DND-41 (cell line): ENCODE measurements at regions not wholly inside any gene's neighbourhood (a gene's known extent, or its start where the extent isn't known, plus 50 kb on each side); places are given as distances from the start of the nearest gene placed in this dataset.
"Not testable (repeated sequence)": the region's sequence is repeated elsewhere in the genome, so short reads cannot be mapped to it uniquely, and the experiment has no call there.

ENCODE experiments used
- CTCF ChIP-seq: IDR thresholded peaks from 2 replicates; pipeline ENCODE4 v1.5.1; 2012; ENCODE audit warnings: borderline replicate concordance, low read length, moderate library complexity, mild to moderate bottlenecking; ENCODE audit not compliant: poor library complexity, severe bottlenecking; ENCODE audit errors: extremely low read depth
- EZH2 ChIP-seq: IDR thresholded peaks from 3 replicates; pipeline ENCODE4 v1.6.1; 2012; ENCODE audit warnings: borderline replicate concordance, low read depth, mild to moderate bottlenecking, moderate library complexity, low read length, inconsistent platforms; ENCODE audit not compliant: severe bottlenecking

- not testable (repeated sequence) for TF ChIP-seq CTCF, EZH2
Observed at GRCh38 chr15:66976106-66976640, 89.2 kb upstream of the SMAD3 start.
